Loucy (cell line): ENCODE measurements at regions not wholly inside any gene's neighbourhood (a gene's known extent, or its start where the extent isn't known, plus 50 kb on each side); places are given as distances from the start of the nearest gene placed in this dataset.

Source experiments
- H2AFZ ChIP-seq: fragments of 200-600 bp; sonication (generic); 2 replicates; pipeline ENCODE4 v1.6.0; 2016; ENCODE audit warnings: antibody characterized with exemption, mild to moderate bottlenecking, low read length, moderate library complexity
- H3F3A ChIP-seq: fragments of 200-600 bp; 2 replicates; pipeline ENCODE4 v1.6.0; 2016; ENCODE audit warnings: antibody characterized with exemption, low read depth, mild to moderate bottlenecking
- H3K27me3 ChIP-seq: fragments of 200-600 bp; sonication (generic); 2 replicates; pipeline ENCODE4 v1.6.1; 2014; ENCODE audit warnings: low read length, mild to moderate bottlenecking; ENCODE audit not compliant: insufficient read depth, poor library complexity, severe bottlenecking
- H3K36me3 ChIP-seq: fragments of 200-600 bp; sonication (generic); 2 replicates; pipeline ENCODE4 v1.6.1; 2016; ENCODE audit warnings: low read length; ENCODE audit not compliant: insufficient read depth
- H3K4me1 ChIP-seq: fragments of 200-600 bp; sonication (generic); 2 replicates; pipeline ENCODE4 v1.5.1; 2014; ENCODE audit warnings: low read length, mild to moderate bottlenecking; ENCODE audit not compliant: insufficient read depth, poor library complexity, severe bottlenecking
- H3K4me2 ChIP-seq: fragments of 200-600 bp; sonication (generic); 2 replicates; pipeline ENCODE4 v1.6.0; 2014; ENCODE audit warnings: antibody characterized with exemption, low read length, low read depth, mild to moderate bottlenecking; ENCODE audit not compliant: poor library complexity, severe bottlenecking
- H3K4me3 ChIP-seq: fragments of 200-600 bp; sonication (generic); 2 replicates; pipeline ENCODE4 v1.5.1; 2014; ENCODE audit warnings: low read length, mild to moderate bottlenecking, mixed read lengths; ENCODE audit not compliant: poor library complexity, severe bottlenecking
- H3K79me2 ChIP-seq: fragments of 200-600 bp; sonication (generic); 2 replicates; pipeline ENCODE4 v1.6.1; 2014; ENCODE audit warnings: low read length; ENCODE audit not compliant: insufficient read depth
- H3K9ac ChIP-seq: fragments of 200-600 bp; sonication (generic); 2 replicates; pipeline ENCODE4 v1.6.0; 2014; ENCODE audit warnings: mild to moderate bottlenecking, low read depth, low read length, moderate library complexity; ENCODE audit not compliant: poor library complexity, severe bottlenecking
- H3K9me2 ChIP-seq: fragments of 200-600 bp; sonication (generic); replicated peaks from 2 replicates; pipeline ENCODE4 v1.6.1; 2016; ENCODE audit warnings: low read depth, low read length, mixed read lengths
- H3K9me3 ChIP-seq: fragments of 200-600 bp; sonication (generic); 2 replicates; pipeline ENCODE4 v1.6.1; 2014; ENCODE audit warnings: mild to moderate bottlenecking, antibody characterized with exemption, low read length, low read depth; ENCODE audit not compliant: insufficient read depth
- H4K20me1 ChIP-seq: fragments of 200-600 bp; sonication (generic); 2 replicates; pipeline ENCODE4 v1.6.0; 2014; ENCODE audit warnings: antibody characterized with exemption, low read length, mild to moderate bottlenecking; ENCODE audit not compliant: insufficient read depth, poor library complexity, severe bottlenecking
- CTCF ChIP-seq: fragments of 200-600 bp; sonication (generic); conservative IDR thresholded peaks from 2 replicates; pipeline ENCODE4 v1.5.1; 2014; ENCODE audit warnings: mild to moderate bottlenecking, antibody characterized with exemption, low read length
- EZH2phosphoT487 ChIP-seq: fragments of 200-600 bp; IDR thresholded peaks from 2 replicates; pipeline ENCODE4 v1.6.1; 2018; ENCODE audit warnings: antibody characterized with exemption, mild to moderate bottlenecking, moderate library complexity, borderline replicate concordance

GRCh38 chr16:73542885-73543284, 495.0 kb upstream of the ZFHX3 start:
- Histone ChIP-seq H3K27me3 (no peaks in the 10 kb centered on the region), H3K4me3 (no peak overlapping the region), H3K79me2 (no peaks in the 10 kb centered on the region), H2AFZ (no peak overlapping the region), H3K36me3 (no peaks in the 10 kb centered on the region), H4K20me1 (no peaks in the 10 kb centered on the region), H3K9me2 (no peaks in the 10 kb centered on the region), H3K9me3 (no peaks in the 10 kb centered on the region), H3K4me1 (no peaks in the 10 kb centered on the region), H3F3A (no peaks in the 10 kb centered on the region), H3K4me2 (no peak overlapping the region), H3K9ac (no peak overlapping the region)
- no peak for TF ChIP-seq CTCF
- TF ChIP-seq EZH2phosphoT487, result no peak

DNA sequence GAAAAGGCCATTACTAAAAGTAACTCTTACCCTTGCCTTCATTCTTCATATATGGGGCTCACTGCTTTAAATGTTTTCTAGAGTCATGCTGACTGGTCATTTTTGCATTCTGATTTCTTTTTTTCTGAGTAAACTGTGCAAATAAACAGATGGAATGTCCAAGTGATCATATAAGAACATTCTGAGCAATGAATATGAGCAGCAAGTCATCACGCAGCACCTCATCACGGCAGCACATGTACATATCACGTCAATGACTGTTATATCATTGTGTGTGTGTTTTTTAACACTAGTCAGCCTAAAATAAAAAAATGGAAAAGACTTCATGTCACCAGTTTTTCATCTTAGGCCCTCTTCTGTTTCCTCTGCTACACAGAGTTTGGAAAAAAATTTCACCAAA, 490.0 kb upstream of the ZFHX3 start:
- Histone ChIP-seq H3K27me3 (no peaks in the 10 kb centered on the region), H3F3A (no peaks in the 10 kb centered on the region), H3K9me3 (no peaks in the 10 kb centered on the region; the same call in 1 of the 2 replicates), H3K4me2 (no peak overlapping the region), H3K9me2 (no peaks in the 10 kb centered on the region), H4K20me1 (no peaks in the 10 kb centered on the region), H3K36me3 (no peaks in the 10 kb centered on the region), H3K4me1 (no peaks in the 10 kb centered on the region), H3K79me2 (no peaks in the 10 kb centered on the region), H3K9ac (no peak overlapping the region), H2AFZ (no peak overlapping the region), H3K4me3 (no peak overlapping the region)
- TF ChIP-seq CTCF (no peak), EZH2phosphoT487 (no peak)

DNA sequence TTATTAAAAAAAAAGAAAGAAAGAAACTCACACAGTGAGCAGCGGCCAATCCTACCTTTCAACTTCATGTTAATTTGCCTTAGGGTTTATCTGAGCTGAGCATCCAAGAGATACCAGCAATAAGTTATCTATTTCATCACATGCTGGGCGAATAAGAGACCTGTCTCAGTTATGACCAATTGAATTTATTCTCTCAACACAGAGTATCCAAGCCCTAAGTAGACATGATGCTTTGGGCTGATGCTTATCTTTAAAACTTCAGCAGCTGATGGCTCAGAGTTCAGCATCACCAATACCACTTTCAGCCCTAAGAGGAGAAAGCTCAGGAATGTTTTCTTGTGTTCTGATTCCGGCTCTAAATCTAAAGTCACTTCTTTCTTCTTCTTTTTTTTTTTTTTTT, 489.0 kb upstream of the ZFHX3 start:
- no peak overlapping the region for H3K9ac ChIP-seq
- no peaks in the 10 kb centered on the region for H3F3A ChIP-seq
- no peaks in the 10 kb centered on the region for H4K20me1 ChIP-seq
- H3K4me1 ChIP-seq, result no peaks in the 10 kb centered on the region
- no peaks in the 10 kb centered on the region; the same call in 1 of the 2 replicates for H3K9me3 ChIP-seq
- TF ChIP-seq CTCF (no peak), EZH2phosphoT487 (no peak)
- H3K36me3 ChIP-seq, result no peaks in the 10 kb centered on the region
- no peaks in the 10 kb centered on the region for H3K27me3 ChIP-seq
- no peak overlapping the region for H2AFZ ChIP-seq
- H3K4me3 ChIP-seq, result no peak overlapping the region
- H3K79me2 ChIP-seq, result no peaks in the 10 kb centered on the region
- no peak overlapping the region for H3K4me2 ChIP-seq
- H3K9me2 ChIP-seq, result no peaks in the 10 kb centered on the region
